ENCODE measurements at regions not wholly inside any gene's neighbourhood (a gene's known extent, or its start where the extent isn't known, plus 50 kb on each side); places are given as distances from the start of the nearest gene placed in this dataset.

DNA sequence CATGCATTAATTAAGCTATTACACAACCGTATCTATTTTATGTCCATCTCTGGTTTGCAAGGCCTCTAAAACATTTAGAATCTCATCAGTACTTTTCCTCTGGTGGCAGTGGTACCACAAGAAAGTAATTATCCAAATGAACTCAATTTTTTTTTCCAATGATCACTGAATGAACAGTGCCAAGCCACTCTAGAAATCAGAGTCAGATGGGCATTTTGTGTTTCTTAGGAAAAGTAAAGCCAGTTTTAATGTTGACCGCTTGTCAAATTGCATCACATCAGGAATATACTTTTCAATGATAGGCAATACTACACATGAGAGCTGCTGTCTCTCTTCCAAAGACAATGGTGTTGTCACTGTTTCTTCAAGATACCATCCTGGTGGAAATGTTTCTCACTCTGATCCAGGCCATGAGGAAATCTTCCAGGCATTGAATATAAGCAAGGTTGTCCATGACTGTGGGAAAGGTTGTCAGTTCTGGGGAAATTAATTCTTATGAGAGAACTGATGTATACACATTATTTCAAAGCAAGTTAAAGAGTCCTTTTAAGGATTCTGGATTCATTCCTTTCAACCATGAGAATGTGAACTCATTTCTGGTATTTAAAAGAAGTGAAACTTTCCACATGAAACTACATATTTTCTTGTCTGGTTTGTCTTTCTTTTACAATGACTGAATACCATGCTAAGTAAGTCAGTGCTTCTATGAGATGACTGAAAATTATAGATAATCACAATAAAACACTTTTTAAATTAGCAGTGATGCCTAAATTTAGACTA is 108.8 kb upstream of the TCF21 start:
- TF ChIP-seq CTCF (conservative IDR thresholded peaks at IDR 0.05) (no peak), ZFX (IDR thresholded peaks at IDR 0.05) (no peak)
